T-helper 1 cell treated with Interleukin-12 subunit alpha and Interleukin-12 subunit beta and Interleukin-4 antibody, amounts not matched to agents 30 μg/mL and 1 μg/mL, for 36 hours (primary cell): ENCODE measurements at regions not wholly inside any gene's neighbourhood (a gene's known extent, or its start where the extent isn't known, plus 50 kb on each side); places are given as distances from the start of the nearest gene placed in this dataset.

Source experiments
- H3K27ac Mint-ChIP-seq: one replicate; pipeline ENCODE4 v1.8.0; 2021; ENCODE audit warnings: mild to moderate bottlenecking, mixed read lengths
- H3K27me3 Mint-ChIP-seq: one replicate; pipeline ENCODE4 v1.8.0; 2021; ENCODE audit warnings: low read depth, mixed read lengths
- H3K36me3 Mint-ChIP-seq: one replicate; pipeline ENCODE4 v1.8.0; 2021; ENCODE audit warnings: low read depth, mixed read lengths
- H3K4me1 Mint-ChIP-seq: one replicate; pipeline ENCODE4 v1.8.0; 2021; ENCODE audit warnings: low read depth, mixed read lengths
- H3K4me3 Mint-ChIP-seq: one replicate; pipeline ENCODE4 v1.8.0; 2021; ENCODE audit warnings: mild to moderate bottlenecking, moderate library complexity, mixed read lengths
- H3K9me3 Mint-ChIP-seq: one replicate; pipeline ENCODE4 v1.8.0; 2021; ENCODE audit warnings: mixed read lengths

GRCh38 chr19:29889702-29890101 lies 52.3 kb upstream of the URI1 start:
- Mint-ChIP-seq H3K36me3 (no peaks in the 10 kb centered on the region), H3K27ac (no peak overlapping the region), H3K4me3 (no peak overlapping the region), H3K27me3 (peaks cover 3% of the 10 kb centered on the region), H3K9me3 (no peaks in the 10 kb centered on the region), H3K4me1 (peaks cover 17% of the 10 kb centered on the region)

DNA sequence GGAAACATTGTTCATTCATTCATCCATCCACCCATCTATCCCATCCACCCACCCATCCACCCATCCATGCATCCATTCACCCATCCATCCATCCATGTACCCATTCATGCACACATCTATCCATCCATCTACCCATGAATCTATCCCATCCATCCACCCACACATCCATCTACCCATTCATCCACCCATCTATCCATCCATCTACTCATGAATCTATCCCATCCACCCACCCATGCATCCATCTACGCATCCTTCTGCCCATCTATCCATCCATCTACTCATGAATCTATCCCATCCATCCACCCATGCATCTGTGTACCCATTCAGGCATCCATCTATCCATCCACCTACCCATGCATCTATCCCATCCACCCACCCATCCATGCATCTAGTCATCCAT lies 51.6 kb upstream of the URI1 start:
- peaks cover 17% of the 10 kb centered on the region for H3K4me1 Mint-ChIP-seq
- H3K27ac Mint-ChIP-seq, result no peak overlapping the region
- no peak overlapping the region for H3K4me3 Mint-ChIP-seq
- H3K27me3 Mint-ChIP-seq, result peaks cover 3% of the 10 kb centered on the region
- H3K36me3 Mint-ChIP-seq, result no peaks in the 10 kb centered on the region
- H3K9me3 Mint-ChIP-seq, result no peaks in the 10 kb centered on the region
